WI38 (cell line): ENCODE measurements at regions not wholly inside any gene's neighbourhood (a gene's known extent, or its start where the extent isn't known, plus 50 kb on each side); places are given as distances from the start of the nearest gene placed in this dataset.

Experiments
- H3K4me3 ChIP-seq: 2 replicates; pipeline ENCODE4 v1.5.1; 2011; ENCODE audit warnings: low read depth, mild to moderate bottlenecking, control low read depth, low read length
- CTCF ChIP-seq: IDR thresholded peaks from 2 replicates; pipeline ENCODE4 v1.5.1; 2012; ENCODE audit warnings: low read depth, mild to moderate bottlenecking, control low read depth, low read length

GRCh38 chr14:21749306-21749868 is 75.8 kb upstream of the OR4E1 start:
- no peak for TF ChIP-seq CTCF
- H3K4me3 ChIP-seq, result no peak overlapping the region

- TF ChIP-seq CTCF, result no peak
- no peak overlapping the region for H3K4me3 ChIP-seq
Observed at GRCh38 chr14:21748869-21749303, 75.3 kb upstream of the OR4E1 start.

GRCh38 chr14:21735639-21736307 is 62.2 kb upstream of the OR4E1 start:
- TF ChIP-seq CTCF, result no peak
- no peak overlapping the region for H3K4me3 ChIP-seq

- TF ChIP-seq CTCF, result no peak
- no peak overlapping the region for H3K4me3 ChIP-seq
Observed at GRCh38 chr14:21735200-21735599, 61.6 kb upstream of the OR4E1 start.

- TF ChIP-seq CTCF, result no peak
- H3K4me3 ChIP-seq, result no peak overlapping the region
Observed at GRCh38 chr14:21734457-21735074, 60.9 kb upstream of the OR4E1 start.

- H3K4me3 ChIP-seq, result no peak overlapping the region
- no peak for TF ChIP-seq CTCF
Observed at GRCh38 chr14:21729703-21730233, 56.1 kb upstream of the OR4E1 start.

- no peak overlapping the region for H3K4me3 ChIP-seq
Observed at GRCh38 chr14:21725250-21725649, 51.6 kb upstream of the OR4E1 start.

More at GRCh38 chr14:21725250-21725649, 51.6 kb upstream of the OR4E1 start:
- no peak for TF ChIP-seq CTCF
